ENCODE measurements at regions not wholly inside any gene's neighbourhood (a gene's known extent, or its start where the extent isn't known, plus 50 kb on each side); places are given as distances from the start of the nearest gene placed in this dataset.

DNA sequence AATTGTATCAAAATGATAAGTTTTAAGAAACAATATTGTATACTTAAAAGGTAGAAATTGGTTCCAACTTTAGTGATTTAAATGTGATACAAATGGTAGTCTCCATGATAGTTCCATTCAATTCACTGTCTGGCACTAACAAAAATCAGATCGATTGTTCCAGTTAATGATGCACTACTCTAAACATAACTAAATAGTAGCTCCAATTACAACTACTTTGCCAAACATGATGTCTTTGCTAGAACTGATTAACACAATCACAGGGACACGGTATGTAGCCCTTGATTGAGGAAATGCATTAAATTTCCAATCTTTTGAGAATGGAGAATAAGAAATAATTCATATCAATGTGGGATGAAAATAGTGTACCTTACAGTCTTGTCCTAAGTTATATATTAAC lies 962.4 kb upstream of the GHITM start:
- H3K36me3 ChIP-seq (ENCODE audit: insufficient read depth, low read length): no peaks in the 10 kb centered on the region
- H3K4me2 ChIP-seq (ENCODE audit: low read length): no peak overlapping the region
- Mint-ChIP-seq H3K9me3 (ENCODE audit: unreplicated experiment) (no peaks in the 10 kb centered on the region), H3K4me3 (ENCODE audit: unreplicated experiment) (no peak overlapping the region), H3K27ac (ENCODE audit: unreplicated experiment) (no peak overlapping the region), H3K36me3 (ENCODE audit: low read depth, unreplicated experiment) (no peaks in the 10 kb centered on the region), H3K4me1 (ENCODE audit: low read depth, unreplicated experiment) (peaks cover 2% of the 10 kb centered on the region), H3K27me3 (ENCODE audit: low read depth, unreplicated experiment) (no peaks in the 10 kb centered on the region)
- H3K4me1 ChIP-seq (ENCODE audit: insufficient read depth, low read length): no peaks in the 10 kb centered on the region
- H3K27me3 ChIP-seq (ENCODE audit: insufficient read depth, low read length): no peaks in the 10 kb centered on the region
- H3K9ac ChIP-seq (ENCODE audit: low read length): no peak overlapping the region
- H2AFZ ChIP-seq (ENCODE audit: low read depth, low read length): no peak overlapping the region
- DNase-seq (ENCODE audit: low read depth) (no peak), FAIRE-seq (no peak)
- no peak overlapping the region for H3K4me3 ChIP-seq (ENCODE audit: insufficient read depth, low read depth, low read length)
- no peaks in the 10 kb centered on the region for H4K20me1 ChIP-seq (ENCODE audit: insufficient read depth, low read length)
- H3K9me3 ChIP-seq (ENCODE audit: insufficient read depth, low read depth, low read length): no peaks in the 10 kb centered on the region
- no peaks in the 10 kb centered on the region for H3K79me2 ChIP-seq (ENCODE audit: insufficient read depth, low read length)
- TF ChIP-seq, protein P1, sequence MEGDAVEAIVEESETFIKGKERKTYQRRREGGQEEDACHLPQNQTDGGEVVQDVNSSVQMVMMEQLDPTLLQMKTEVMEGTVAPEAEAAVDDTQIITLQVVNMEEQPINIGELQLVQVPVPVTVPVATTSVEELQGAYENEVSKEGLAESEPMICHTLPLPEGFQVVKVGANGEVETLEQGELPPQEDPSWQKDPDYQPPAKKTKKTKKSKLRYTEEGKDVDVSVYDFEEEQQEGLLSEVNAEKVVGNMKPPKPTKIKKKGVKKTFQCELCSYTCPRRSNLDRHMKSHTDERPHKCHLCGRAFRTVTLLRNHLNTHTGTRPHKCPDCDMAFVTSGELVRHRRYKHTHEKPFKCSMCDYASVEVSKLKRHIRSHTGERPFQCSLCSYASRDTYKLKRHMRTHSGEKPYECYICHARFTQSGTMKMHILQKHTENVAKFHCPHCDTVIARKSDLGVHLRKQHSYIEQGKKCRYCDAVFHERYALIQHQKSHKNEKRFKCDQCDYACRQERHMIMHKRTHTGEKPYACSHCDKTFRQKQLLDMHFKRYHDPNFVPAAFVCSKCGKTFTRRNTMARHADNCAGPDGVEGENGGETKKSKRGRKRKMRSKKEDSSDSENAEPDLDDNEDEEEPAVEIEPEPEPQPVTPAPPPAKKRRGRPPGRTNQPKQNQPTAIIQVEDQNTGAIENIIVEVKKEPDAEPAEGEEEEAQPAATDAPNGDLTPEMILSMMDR (IDR thresholded peaks at IDR 0.05; ENCODE audit: insufficient read depth, low read depth, low read length): no peak
- TF ChIP-seq EZH2 (IDR thresholded peaks at IDR 0.05; ENCODE audit: insufficient read depth, low read length): no peak
- H3K27ac ChIP-seq (ENCODE audit: low read depth, low read length): no peak overlapping the region

DNA sequence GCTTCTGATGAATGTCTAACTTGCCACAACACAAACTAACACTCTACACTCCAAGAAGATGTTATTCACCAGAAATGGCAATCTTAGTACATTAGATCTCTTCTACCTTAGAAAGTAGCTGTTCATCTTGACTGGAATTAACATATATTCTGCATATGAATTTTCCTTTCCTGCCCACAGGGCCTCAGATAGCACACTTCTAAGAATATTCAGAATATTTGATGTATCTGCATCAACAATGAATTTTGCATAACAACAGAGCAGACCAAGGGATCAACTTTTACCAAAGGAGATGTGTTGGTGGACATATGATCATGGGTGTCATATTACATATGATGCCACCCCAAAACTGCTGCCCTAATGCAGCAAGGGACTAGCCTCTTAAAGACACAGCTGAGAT lies 960.8 kb upstream of the GHITM start:
- Histone ChIP-seq H3K79me2 (ENCODE audit: insufficient read depth, low read length) (no peaks in the 10 kb centered on the region), H3K27me3 (ENCODE audit: insufficient read depth, low read length) (no peaks in the 10 kb centered on the region), H3K4me1 (ENCODE audit: insufficient read depth, low read length) (no peaks in the 10 kb centered on the region), H3K27ac (ENCODE audit: low read depth, low read length) (no peak overlapping the region), H3K4me3 (ENCODE audit: insufficient read depth, low read depth, low read length) (no peak overlapping the region), H2AFZ (ENCODE audit: low read depth, low read length) (no peak overlapping the region), H3K9ac (ENCODE audit: low read length) (no peak overlapping the region), H3K36me3 (ENCODE audit: insufficient read depth, low read length) (no peaks in the 10 kb centered on the region), H4K20me1 (ENCODE audit: insufficient read depth, low read length) (no peaks in the 10 kb centered on the region), H3K9me3 (ENCODE audit: insufficient read depth, low read depth, low read length) (no peaks in the 10 kb centered on the region), H3K4me2 (ENCODE audit: low read length) (no peak overlapping the region)
- TF ChIP-seq EZH2 (IDR thresholded peaks at IDR 0.05; ENCODE audit: insufficient read depth, low read length): no peak
- TF ChIP-seq, protein P1 (IDR thresholded peaks at IDR 0.05; ENCODE audit: insufficient read depth, low read depth, low read length): no peak
- no peak for DNase-seq (ENCODE audit: low read depth)
- Mint-ChIP-seq H3K4me1 (ENCODE audit: low read depth, unreplicated experiment) (peaks cover 7% of the 10 kb centered on the region), H3K36me3 (ENCODE audit: low read depth, unreplicated experiment) (no peaks in the 10 kb centered on the region), H3K4me3 (ENCODE audit: unreplicated experiment) (no peak overlapping the region), H3K9me3 (ENCODE audit: unreplicated experiment) (no peaks in the 10 kb centered on the region), H3K27me3 (ENCODE audit: low read depth, unreplicated experiment) (no peaks in the 10 kb centered on the region), H3K27ac (ENCODE audit: unreplicated experiment) (no peak overlapping the region)
- FAIRE-seq: no peak

DNA sequence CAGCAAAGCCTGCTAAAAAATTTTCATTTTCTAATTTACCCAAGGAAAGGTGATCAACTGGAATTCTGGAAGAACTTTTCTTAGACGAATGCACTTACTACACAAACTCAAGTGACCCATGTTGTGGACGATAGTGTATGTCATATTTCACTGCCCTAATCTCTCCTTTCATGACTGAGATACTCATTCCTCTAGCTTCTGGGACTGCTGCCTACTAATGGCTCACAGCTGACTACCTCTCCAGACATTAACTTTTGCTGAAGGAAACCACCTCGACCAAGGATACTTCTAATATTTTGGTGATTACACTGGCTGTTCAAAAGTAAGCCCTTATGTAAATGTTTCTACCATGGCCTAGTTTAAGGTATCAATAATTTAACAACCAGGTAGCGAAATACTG lies 959.9 kb upstream of the GHITM start:
- Mint-ChIP-seq H3K9me3 (ENCODE audit: unreplicated experiment) (no peaks in the 10 kb centered on the region), H3K27me3 (ENCODE audit: low read depth, unreplicated experiment) (no peaks in the 10 kb centered on the region)
- no peak for FAIRE-seq

More for the DNA sequence above, 959.9 kb upstream of the GHITM start:
- Histone ChIP-seq H3K9me3 (ENCODE audit: insufficient read depth, low read depth, low read length) (no peaks in the 10 kb centered on the region), H3K79me2 (ENCODE audit: insufficient read depth, low read length) (no peaks in the 10 kb centered on the region), H3K4me3 (ENCODE audit: insufficient read depth, low read depth, low read length) (no peak overlapping the region), H3K4me1 (ENCODE audit: insufficient read depth, low read length) (peaks cover under 1% of the 10 kb centered on the region), H2AFZ (ENCODE audit: low read depth, low read length) (no peak overlapping the region), H3K27me3 (ENCODE audit: insufficient read depth, low read length) (no peaks in the 10 kb centered on the region), H3K27ac (ENCODE audit: low read depth, low read length) (no peak overlapping the region), H4K20me1 (ENCODE audit: insufficient read depth, low read length) (no peaks in the 10 kb centered on the region), H3K4me2 (ENCODE audit: low read length) (no peak overlapping the region), H3K36me3 (ENCODE audit: insufficient read depth, low read length) (no peaks in the 10 kb centered on the region), H3K9ac (ENCODE audit: low read length) (no peak overlapping the region)
- Mint-ChIP-seq H3K4me3 (ENCODE audit: unreplicated experiment) (no peak overlapping the region), H3K36me3 (ENCODE audit: low read depth, unreplicated experiment) (no peaks in the 10 kb centered on the region), H3K27ac (ENCODE audit: unreplicated experiment) (no peak overlapping the region), H3K4me1 (ENCODE audit: low read depth, unreplicated experiment) (peaks cover 7% of the 10 kb centered on the region)
- peak; percentile 75 for DNase-seq (ENCODE audit: low read depth)
- TF ChIP-seq, protein P1 (IDR thresholded peaks at IDR 0.05; ENCODE audit: insufficient read depth, low read depth, low read length): no peak
- TF ChIP-seq EZH2 (IDR thresholded peaks at IDR 0.05; ENCODE audit: insufficient read depth, low read length): no peak
